IPS-NIHi7 (cell line): ENCODE measurements at regions not wholly inside any gene's neighbourhood (a gene's known extent, or its start where the extent isn't known, plus 50 kb on each side); places are given as distances from the start of the nearest gene placed in this dataset.

Source experiments
- DNase-seq: peaks from one replicate; pipeline ENCODE4 v3.0.0; 2012; ENCODE audit warnings: mixed read lengths; ENCODE audit errors: extremely low spot score

- DNase-seq: no peak
Measured at GRCh38 chr3:71865727-71866126, 80.8 kb upstream of the PROK2 start.

GRCh38 chr3:71863563-71864190, 78.7 kb upstream of the PROK2 start:
- DNase-seq: no peak

GRCh38 chr3:71862371-71863140, 77.6 kb upstream of the PROK2 start:
- DNase-seq: no peak

- peak; percentile 47 for DNase-seq
Measured at GRCh38 chr3:71859123-71859519, 74.2 kb upstream of the PROK2 start.

- DNase-seq: peak; percentile 23
Measured at GRCh38 chr3:71858503-71859122, 73.7 kb upstream of the PROK2 start.

GRCh38 chr3:71857956-71858355, 73.0 kb upstream of the PROK2 start:
- no peak for DNase-seq

GRCh38 chr3:71854706-71855105, 69.8 kb upstream of the PROK2 start:
- DNase-seq: no peak

GRCh38 chr3:71854096-71854495, 69.1 kb upstream of the PROK2 start:
- no peak for DNase-seq

GRCh38 chr3:71851878-71852277, 66.9 kb upstream of the PROK2 start:
- DNase-seq: no peak

GRCh38 chr3:71850654-71851053, 65.7 kb upstream of the PROK2 start:
- DNase-seq: no peak

GRCh38 chr3:71849681-71850080, 64.7 kb upstream of the PROK2 start:
- DNase-seq: no peak

GRCh38 chr3:71847794-71848193, 62.8 kb upstream of the PROK2 start:
- DNase-seq: no peak

- DNase-seq: no peak
Measured at GRCh38 chr3:71846185-71846584, 61.2 kb upstream of the PROK2 start.

- no peak for DNase-seq
Measured at GRCh38 chr3:71843071-71843470, 58.1 kb upstream of the PROK2 start.

- no peak for DNase-seq
Measured at GRCh38 chr3:71838406-71838805, 53.5 kb upstream of the PROK2 start.
